Stimulated activated CD4-positive, alpha-beta T cell treated with anti-CD3 and anti-CD28 coated beads, Interleukin-15, amount 100 ng/mL, for 1 hour (primary cell): ENCODE measurements at regions not wholly inside any gene's neighbourhood (a gene's known extent, or its start where the extent isn't known, plus 50 kb on each side); places are given as distances from the start of the nearest gene placed in this dataset.

Source experiments
- DNase-seq, 2 donors: peaks; one replicate each; pipeline ENCODE4 v3.0.0-alpha.2; 2020; ENCODE audit warnings: low read depth in 1 of 2, low spot score in 1 of 2

DNA sequence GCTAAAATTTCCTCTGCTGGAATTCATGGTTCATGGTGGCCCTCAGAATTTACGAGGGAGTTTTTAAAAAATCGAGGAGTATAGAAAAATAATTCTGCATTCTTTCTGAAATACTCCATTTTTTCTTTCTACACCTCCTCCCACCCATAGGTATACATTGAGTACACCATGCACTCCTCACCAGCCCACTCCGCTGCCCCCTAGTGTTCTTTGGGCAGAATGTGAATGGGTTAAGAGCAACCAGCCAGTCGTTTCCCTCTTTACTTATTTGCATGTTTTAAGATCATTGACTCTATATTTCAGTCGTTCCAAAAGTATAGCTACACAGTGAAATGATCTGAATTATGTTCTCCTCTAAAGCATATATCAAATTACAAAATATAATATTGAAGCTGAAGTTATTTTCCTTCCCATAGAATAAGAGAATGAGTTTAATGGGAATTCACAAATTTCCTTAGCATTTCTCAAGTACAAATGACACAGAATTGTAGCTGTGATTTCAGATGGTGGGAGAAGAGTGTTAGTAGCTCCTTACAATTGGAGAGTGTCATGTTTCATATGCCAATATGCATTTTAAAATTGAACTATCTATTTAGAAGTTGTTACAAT is 977.7 kb upstream of the SLC35B3 start:
- no peak for DNase-seq

DNA sequence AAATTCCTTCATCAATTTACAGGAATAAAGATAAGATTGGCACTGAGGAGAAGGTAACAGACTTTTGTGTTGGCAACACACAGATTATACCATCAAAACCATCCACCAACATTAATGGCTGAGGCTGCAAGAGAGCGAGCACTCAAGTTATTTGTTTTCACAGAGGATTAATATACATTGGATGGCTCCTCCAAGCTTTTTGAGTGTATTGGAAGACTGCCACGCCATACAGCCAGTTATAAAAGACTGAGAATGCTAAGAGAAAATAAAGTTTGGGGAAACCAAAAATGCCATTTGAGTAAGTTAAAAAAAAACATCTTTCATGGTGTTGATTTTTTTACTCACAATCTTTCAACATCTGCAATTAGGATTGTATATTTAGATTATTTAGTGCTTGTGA is 973.8 kb upstream of the SLC35B3 start:
- DNase-seq, result no peak

DNA sequence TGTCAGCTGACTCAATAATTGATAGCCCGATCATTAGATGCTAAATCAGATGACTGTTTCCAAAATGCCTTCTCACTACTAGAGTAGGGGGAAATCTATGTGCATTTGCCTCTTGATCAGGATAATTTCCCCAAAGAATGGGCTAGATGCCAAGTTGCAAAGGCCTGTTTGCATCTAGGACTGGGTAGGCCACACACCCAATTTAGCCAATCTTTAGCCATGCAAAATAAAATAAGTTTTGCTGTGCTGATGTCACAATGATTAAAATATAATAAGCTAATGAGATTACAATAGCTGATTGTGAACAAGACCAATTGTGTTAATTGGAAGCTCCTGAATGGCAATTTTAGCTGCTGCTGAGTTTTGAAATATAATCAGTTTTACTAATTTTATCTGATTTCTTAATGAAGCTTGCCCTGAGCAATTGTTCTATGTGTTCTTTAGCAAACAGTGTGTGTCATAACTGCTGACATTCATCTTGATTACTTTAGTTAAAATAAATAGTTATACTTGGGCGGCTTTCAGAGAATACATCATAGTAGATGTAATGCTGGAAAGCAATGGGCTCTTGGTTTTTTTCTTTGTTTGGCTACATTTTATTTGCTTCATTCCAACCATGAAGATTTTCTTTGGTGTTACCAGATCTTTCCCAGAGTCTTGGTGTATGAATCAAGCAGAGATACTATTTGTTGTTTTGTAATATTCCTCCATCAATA is 973.2 kb upstream of the SLC35B3 start:
- no peak for DNase-seq

DNA sequence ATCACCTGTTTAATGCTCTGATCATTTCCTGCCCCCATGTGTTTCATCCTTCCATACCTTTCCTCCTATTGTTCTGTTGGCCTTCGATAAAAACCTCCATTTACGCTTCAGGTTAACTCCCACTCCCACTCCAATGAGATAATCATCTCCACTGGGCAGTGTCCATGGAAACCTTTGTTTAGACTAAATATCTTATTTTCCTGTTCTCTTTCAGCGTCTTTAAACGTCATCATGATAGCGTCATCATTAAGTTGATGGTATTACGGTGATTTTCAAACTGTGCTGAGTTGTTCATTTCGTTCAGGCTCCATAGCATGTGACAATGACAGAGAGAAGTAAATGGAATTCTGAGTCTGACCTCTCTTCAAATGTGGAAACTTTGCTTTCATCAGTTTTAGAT is 970.5 kb upstream of the SLC35B3 start:
- DNase-seq, result no peak

DNA sequence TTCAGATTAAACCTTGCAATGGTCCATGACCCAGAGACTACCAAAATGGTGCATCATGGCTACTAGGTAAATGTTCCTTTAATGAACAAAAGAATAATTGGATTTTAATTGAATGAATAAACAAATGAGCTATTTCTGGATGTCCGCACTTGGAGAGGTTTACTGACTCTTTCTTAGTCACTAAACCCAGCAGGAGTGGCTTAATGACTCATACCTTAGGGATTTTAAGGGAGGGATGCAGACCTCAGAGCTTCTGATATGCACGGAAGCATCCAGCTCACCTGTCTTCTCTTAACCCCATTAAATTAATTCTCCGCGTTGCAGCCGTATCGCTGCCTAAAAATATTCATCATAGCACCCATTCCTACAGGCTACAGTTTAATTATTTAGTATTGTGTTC is 970.0 kb upstream of the SLC35B3 start:
- no peak for DNase-seq

DNA sequence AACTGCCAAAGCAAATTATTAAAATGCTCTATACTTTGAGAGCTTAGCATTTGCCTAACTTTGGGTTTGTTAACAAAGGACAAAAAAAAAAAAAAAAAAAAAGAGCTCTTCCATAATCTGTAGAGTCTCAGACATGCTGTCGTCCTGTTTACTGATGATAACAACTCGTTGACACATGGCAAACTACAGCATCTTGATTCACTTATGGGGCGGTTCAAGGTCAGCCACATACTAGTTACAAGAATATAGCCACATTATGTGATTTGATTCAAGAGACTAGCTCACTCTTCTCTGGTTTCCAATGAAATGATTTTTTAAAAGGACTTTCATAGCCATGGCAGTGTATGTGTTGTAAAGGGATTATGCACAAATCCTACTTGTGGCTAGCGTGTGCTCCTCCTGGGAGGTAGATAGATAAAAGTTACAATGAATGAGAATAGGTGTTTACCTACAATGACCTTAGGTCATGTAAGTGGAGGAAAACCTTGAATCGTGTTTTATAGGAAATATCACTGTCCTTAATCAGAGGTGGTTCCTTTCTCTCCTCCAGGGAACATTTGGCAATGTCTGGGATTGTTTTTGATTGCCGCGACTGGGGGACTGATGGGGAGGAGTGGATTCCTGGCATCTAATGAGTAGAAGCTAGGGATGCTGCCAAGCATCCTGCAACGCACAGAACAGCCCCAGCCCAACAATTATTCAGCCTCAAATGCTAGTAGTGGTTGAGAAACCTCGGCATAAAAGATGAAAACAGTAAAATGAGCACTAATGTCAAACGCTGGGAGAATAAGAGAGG is 969.2 kb upstream of the SLC35B3 start:
- no peak for DNase-seq

DNA sequence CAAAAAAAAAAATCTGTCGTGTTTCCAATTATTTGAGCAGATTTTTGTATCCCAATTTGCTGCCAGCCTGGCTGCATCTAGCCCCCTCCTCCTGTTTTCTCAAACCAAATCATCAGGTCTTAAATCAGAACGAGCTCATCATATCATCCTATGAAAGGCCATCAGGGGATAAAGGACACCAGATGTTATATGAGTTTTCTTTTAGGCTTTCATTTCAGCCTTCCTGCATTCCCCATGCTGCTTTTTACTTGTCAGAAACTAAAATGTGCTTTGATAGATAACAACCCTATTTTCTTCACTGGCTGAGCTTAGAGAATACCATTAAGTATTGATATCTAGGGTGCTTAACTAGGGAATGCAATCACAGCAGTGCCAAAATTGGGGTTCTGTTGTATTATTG is 968.4 kb upstream of the SLC35B3 start:
- no peak for DNase-seq

DNA sequence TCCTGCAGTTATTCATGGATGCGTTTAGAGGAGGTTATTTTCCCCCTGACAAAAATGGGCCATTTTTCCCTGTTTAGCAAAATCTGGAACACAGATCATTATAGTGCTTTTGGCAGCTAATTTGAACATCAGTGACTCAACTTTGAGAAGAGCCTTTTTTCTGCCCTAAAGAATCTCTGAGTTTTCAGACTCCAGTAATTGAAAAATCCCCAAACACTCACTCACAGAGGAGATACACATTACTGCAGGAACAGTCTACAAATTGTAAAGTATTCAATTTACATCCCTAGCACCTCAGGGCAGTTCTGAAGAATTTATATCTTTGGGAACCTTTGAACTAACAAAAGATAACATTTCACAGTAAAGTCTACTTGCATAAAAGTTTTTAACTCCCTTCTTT is 966.6 kb upstream of the SLC35B3 start:
- DNase-seq, result no peak

DNA sequence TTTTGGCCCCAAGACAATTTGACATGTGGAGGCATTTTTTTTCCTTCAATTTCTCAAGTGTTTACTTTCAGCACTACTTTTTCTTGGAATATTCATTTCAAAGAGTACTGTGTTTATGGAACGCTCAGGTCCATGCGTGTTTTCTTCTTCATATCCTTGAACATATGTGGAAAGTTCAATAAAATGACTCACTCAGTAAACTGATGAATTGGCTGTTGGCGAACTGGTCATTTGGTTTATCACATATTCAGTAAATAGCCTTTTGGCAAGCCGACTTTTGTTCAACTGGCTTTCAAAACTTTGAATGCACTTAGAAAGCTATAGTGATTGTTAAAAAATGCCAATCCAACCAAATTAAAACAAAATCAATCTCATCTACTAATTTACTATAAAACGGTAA is 964.6 kb upstream of the SLC35B3 start:
- DNase-seq, result no peak

DNA sequence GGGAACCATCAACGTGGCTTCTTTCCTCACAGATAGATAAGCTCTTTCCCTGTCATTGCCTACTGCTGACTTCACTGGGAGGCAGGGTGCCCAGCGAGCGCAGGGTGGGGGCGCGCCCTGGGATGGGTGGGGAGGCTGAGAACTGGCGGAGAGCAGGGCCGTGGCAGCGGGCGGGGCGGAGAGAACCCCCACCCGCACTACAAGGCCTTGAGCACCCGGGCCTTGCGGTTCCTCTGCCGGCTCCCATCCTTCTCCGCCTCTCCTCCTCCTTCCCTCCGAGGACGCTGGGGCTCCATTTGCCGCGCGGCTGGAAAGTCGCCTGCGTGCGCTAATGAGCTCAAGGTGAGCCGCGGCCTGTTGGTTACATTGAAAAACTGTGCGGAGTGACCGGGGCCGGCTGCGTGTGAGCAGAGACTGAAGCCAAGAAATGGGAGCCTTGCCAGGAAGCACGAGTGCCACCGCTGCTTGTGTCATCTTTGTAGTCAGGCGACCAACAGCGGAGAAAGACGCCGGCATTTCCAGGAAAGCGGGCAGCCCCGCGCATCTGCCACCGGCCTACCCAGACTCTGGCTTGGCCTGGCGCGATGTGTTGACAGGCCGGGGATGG is 963.5 kb upstream of the SLC35B3 start:
- DNase-seq, result no peak

DNA sequence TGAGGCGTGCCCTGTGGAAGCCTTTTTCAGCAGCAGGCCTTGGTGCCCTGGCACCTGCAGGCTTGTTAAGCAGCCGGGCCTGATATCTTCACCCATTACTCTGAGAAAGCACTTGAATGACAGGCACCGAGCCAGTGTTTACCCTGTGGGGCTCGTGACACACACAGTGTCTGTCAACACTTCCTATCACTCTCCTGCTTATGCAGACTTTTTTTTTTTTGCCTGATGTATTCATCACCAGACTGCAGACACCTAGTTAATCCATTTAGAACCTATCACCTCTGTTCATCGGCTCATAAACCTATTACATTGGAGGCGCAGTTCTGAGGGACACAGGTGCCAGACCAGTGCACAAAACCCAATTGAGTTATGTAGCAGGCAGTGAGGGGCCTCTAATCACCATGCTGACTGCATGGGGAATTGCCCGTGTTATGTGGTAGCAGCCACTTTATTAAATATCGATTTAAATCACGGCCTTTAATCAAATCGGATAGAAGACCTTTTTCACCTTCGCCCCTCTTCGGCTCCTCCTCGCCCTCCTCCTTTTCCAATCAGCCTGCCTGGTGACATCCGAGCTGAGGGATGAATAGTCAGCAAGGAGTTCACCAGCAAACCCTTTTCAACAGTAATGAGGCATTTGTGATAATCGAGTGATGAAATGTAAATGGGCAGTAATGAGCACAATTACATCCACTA is 962.9 kb upstream of the SLC35B3 start:
- DNase-seq, result no peak

DNA sequence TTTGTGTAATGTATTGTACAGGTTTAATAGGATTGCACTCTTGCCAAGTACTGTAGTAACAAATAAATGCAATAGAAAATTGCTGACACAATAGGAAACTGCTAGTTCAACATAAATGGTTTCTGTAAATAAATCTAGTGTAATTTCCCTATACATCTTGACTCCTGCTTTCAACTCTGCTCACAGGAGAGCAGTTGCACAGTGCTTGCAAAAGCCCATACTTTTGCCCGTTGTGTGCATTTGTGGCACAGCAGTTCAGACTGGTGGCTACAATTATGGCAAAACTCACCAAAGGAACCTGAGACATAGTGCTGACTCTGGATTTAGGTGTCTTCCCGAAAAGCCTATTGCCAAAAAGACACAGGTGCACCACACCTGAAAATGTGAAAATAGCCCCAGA is 953.3 kb upstream of the SLC35B3 start:
- DNase-seq, result no peak

DNA sequence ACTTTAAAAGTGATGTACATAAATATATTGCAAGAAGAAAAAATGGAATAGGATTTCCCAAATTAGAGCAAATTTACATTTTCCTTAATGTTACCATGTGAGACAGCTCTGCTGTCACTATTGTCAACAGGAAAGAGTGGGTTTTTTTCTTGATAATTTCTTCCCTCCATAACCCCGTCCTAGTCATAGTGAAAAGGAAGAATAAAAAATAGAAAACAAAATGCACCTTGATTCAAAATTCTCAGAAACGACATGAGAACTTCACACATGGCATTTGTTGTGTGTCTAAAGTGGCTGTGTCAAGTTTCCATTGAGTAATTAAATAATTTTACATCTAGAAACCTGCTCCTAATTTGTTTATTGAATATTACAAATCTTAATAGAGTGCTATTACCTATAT is 945.2 kb upstream of the SLC35B3 start:
- no peak for DNase-seq

DNA sequence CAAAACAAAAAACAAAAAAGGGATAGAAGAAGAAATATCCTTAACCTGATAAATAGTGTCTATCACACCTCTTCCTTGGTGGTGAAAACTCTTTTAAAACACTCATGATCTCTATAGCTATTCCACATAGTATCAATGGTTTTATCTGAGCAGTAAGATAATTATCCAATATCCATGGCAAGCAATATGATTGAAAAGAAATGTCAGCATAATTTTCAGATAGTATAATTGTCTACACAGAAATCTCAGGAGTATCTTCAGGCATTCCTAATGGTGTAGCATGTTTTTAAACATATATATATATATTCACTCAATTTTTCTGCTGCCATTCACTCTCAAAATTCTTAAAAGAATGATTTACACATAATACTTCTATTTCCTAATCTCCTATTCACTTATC is 938.0 kb upstream of the SLC35B3 start:
- DNase-seq, result no peak

DNA sequence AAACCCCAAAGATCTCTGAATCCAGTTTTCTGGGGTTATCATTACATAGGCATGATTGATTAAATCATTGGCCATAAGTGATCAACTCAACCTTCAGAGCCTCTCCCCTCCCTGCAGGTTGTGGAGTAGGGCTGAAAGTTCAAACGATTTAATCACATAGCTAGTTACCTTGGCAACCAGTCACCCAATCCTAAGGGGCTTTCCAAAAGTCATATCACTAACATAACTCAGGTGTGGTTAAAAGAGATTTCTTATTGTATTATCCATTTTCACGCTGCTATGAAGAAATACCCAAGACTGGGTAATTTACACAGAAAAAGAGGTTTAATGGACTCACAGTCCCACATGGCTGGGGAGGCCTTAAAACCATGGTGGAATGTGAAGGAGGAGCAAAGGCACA is 935.1 kb upstream of the SLC35B3 start:
- DNase-seq, result no peak

DNA sequence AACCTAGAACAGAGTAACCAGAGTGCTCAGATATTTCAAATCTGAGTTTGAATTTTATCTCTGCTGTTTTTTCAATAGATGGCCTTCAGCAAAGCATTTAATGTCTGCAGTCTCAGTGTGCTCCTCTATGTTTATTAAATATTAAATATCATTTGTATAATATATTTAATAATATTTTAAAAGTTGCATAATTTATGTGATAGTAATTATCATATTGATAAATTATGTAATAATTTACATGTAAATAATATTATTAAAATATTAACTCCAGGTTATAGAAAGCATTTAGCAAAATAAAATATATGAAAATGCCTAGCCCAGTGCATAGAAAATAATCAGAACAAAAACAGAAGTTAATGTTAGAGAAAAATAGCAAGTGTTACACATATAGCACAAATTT is 930.0 kb upstream of the SLC35B3 start:
- no peak for DNase-seq

DNA sequence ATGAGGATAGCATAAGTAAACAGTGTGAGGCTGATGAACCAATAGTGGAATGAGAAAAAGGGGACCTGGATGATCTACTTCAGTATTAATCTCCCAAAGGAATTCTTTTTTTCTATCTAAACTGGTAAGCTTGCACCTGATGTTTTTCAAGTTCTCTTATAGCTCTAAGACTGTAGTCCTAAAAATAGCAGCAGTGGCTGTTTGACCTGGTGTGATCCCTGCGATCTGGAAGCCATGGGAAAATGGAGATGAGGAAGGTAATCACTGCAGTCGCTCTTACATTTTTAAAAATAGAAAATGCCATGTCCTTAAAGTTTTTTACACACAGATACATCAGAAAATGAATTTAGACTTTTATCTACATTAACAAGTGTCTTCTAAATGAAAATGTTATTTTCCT is 926.4 kb upstream of the SLC35B3 start:
- DNase-seq, result no peak

DNA sequence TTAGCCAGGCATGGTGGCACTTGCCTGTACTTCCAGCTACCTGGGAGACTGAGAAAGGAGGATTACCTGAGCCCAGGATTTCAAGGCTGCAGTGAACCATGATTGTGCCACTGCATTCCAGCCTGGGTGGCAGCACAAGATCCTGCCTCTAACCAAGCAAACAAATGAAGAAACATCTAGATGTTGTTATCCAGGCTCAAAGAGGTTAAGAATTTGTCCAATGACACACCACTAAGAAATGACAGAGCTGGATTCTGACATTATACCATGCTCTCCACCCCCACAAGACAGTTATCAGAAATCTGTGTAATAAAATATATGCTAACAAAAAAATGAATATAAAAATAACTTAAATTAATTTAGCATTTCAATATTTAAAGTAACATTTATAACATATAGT is 925.5 kb upstream of the SLC35B3 start:
- no peak for DNase-seq

DNA sequence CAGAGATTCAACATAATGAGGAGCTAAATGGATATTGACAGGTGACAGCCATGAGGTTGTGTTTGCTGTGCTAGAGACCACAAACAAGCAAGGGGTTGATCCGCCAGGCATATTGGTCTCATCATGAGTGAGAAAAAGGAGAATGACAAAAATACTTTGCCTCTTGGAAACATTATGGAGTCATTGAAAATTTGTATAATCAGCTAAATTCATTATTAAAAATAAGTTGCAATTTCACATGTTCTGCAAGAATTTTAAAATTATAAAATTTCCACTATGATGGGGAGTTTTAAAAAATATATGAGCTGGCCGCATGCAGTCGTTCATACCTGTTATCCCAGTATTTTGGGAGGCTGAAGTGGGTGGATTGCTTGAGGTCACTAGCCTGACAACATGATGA is 912.3 kb upstream of the SLC35B3 start:
- no peak for DNase-seq

DNA sequence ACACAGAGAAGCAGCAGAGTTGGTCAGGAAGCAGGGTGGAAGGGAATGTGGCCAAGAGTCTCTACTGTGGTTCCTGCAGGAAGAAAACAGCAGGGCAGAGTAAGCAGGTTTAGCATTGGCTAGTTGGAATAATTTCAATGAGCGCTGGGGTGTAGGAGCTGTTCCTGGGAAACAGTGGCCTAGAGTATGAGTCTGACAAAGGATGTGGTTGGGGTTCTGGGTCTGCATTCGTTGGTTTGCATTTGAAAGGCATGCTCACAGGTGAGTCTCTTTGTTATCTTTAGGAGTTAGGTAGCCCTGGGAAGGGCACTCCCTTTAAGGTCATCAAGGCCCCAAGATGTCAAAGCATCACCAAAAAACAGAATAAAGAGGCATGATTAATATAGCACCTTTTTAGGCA is 911.6 kb upstream of the SLC35B3 start:
- DNase-seq, result no peak

DNA sequence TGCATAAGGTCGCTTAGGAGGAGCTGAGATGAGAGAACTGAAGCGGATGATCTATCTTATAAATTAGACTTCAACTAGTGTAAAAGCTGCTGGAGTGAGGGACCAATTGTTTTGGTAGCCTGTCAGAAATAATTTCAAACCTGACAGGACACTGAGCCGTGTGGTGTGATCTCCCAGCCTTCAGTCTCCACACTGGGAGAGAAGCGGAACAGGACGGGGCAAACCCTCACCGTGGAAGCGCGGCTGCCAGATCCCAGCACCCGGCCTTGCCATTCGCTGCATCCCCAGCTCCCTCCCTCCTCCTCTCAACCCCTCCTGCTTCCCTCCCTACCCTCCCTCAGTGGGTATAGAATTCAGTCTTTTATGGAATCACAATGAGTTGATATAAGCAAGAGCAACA is 900.1 kb upstream of the SLC35B3 start:
- no peak for DNase-seq

DNA sequence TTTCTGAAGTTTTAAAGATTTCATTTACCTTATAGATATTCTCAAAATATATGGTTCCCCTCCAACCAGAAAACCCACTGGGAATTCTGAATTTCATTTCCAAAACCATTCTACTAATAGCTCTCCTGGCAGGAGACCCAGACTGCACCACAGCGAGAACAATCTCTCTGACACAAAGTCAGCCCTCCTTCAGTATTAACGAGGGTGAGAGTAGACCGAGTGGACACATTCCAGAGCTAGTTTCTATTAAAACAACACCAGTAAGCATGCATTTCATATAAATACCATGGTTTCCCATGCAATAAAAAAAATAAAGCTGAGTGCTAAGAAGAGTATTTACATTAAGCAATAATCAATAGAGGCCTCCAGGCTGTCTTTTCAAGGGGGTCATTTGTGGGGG is 899.6 kb upstream of the SLC35B3 start:
- DNase-seq, result no peak
